Hepatocyte (in vitro differentiated cells): ENCODE measurements at regions not wholly inside any gene's neighbourhood (a gene's known extent, or its start where the extent isn't known, plus 50 kb on each side); places are given as distances from the start of the nearest gene placed in this dataset.

Source experiments
- DNase-seq: peaks from one replicate; pipeline ENCODE4 v3.0.0-alpha.2; 2016; ENCODE audit warnings: low spot score
- H2AFZ ChIP-seq: fragments of 200-600 bp; sonication (generic); 2 replicates; pipeline ENCODE4 v1.6.0; 2016; ENCODE audit warnings: antibody characterized with exemption, mild to moderate bottlenecking
- H3K27ac ChIP-seq: fragments of 200-600 bp; sonication (generic); 2 replicates; pipeline ENCODE4 v1.5.1; 2016; ENCODE audit warnings: mild to moderate bottlenecking
- H3K27me3 ChIP-seq: fragments of 200-600 bp; sonication (generic); 2 replicates; pipeline ENCODE4 v1.6.1; 2016
- H3K36me3 ChIP-seq: fragments of 200-600 bp; sonication (generic); replicated peaks from 2 replicates; pipeline ENCODE4 v1.5.1; 2016; ENCODE audit warnings: low read depth; ENCODE audit not compliant: insufficient read depth
- H3K4me1 ChIP-seq: fragments of 200-600 bp; sonication (generic); 2 replicates; pipeline ENCODE4 v1.5.1; 2016; ENCODE audit warnings: mild to moderate bottlenecking, moderate library complexity; ENCODE audit not compliant: insufficient read depth
- H3K4me2 ChIP-seq: fragments of 200-600 bp; sonication (generic); 2 replicates; pipeline ENCODE4 v1.6.0; 2016
- H3K4me3 ChIP-seq: fragments of 200-600 bp; sonication (generic); 2 replicates; pipeline ENCODE4 v1.5.1; 2016; ENCODE audit warnings: mild to moderate bottlenecking
- H3K79me2 ChIP-seq: fragments of 200-600 bp; sonication (generic); 2 replicates; pipeline ENCODE4 v1.6.0; 2017; ENCODE audit warnings: mild to moderate bottlenecking
- H3K9me2 ChIP-seq: fragments of 200-600 bp; sonication (generic); replicated peaks from 2 replicates; pipeline ENCODE4 v1.6.0; 2017; ENCODE audit warnings: mild to moderate bottlenecking; ENCODE audit not compliant: insufficient read depth
- H3K9me3 ChIP-seq: fragments of 200-600 bp; sonication (generic); 2 replicates; pipeline ENCODE4 v1.5.1; 2016; ENCODE audit warnings: low read depth, mild to moderate bottlenecking
- H4K20me1 ChIP-seq: fragments of 200-600 bp; sonication (generic); 2 replicates; pipeline ENCODE4 v1.6.0; 2016; ENCODE audit warnings: mild to moderate bottlenecking; ENCODE audit not compliant: insufficient read depth, poor library complexity, severe bottlenecking
- EZH2 ChIP-seq: fragments of 200-600 bp; sonication (generic); IDR thresholded peaks from 2 replicates; pipeline ENCODE4 v1.6.1; 2016; ENCODE audit warnings: antibody characterized with exemption, mild to moderate bottlenecking, borderline replicate concordance
- EZH2phosphoT487 ChIP-seq: fragments of 200-600 bp; sonication (generic); IDR thresholded peaks from one replicate; pipeline ENCODE4 v1.6.1; 2018; ENCODE audit warnings: antibody characterized with exemption, mild to moderate bottlenecking, low read depth, moderate library complexity; ENCODE audit not compliant: unreplicated experiment, severe bottlenecking
- WGBS: methylation state at CpG from one replicate; pipeline ENCODE4 v1.1.6; 2016; ENCODE audit warnings: low lambda C conversion rate; ENCODE audit errors: missing lambda C conversion rate; 5-methylcytosine and 5-hydroxymethylcytosine counted together
- TF ChIP-seq, protein P1 (sequence below): fragments of 200-600 bp; sonication (generic); IDR thresholded peaks from 2 replicates; pipeline ENCODE4 v1.5.1; 2016; ENCODE audit warnings: antibody characterized with exemption, mild to moderate bottlenecking; ENCODE audit not compliant: poor library complexity

DNA sequence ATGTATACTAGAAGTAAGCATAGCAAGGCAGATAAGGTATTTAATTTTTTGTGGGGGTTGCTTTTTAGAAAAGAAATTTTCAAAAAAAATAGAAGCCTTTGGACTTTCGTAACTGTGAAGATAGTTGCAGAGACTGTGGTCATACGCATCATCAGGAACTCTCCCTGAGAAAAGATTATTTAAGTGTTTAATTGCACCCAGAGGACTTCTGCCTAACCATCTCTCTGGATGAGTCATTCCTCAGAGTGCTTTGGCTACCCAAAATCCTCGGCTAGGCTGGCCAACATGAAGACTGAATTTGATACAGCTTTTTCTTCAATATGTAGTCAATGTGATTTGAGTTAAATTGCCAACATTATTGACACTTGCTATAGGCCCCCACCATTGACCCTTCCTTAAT lies 296.4 kb downstream of the TLR4 start:
- no peaks in the 10 kb centered on the region for H3K9me3 ChIP-seq
- H3K9me2 ChIP-seq = no peaks in the 10 kb centered on the region
- H3K27me3 ChIP-seq = no peaks in the 10 kb centered on the region
- H3K4me1 ChIP-seq = no peaks in the 10 kb centered on the region
- WGBS = 85% methylated on average over 3 of the region's 3 CpGs
- no peaks in the 10 kb centered on the region for H3K36me3 ChIP-seq
- no peak overlapping the region for H3K4me2 ChIP-seq
- DNase-seq = no peak
- H3K27ac ChIP-seq = no peak overlapping the region
- no peaks in the 10 kb centered on the region for H3K79me2 ChIP-seq
- TF ChIP-seq EZH2 = no peak
- TF ChIP-seq, protein P1, sequence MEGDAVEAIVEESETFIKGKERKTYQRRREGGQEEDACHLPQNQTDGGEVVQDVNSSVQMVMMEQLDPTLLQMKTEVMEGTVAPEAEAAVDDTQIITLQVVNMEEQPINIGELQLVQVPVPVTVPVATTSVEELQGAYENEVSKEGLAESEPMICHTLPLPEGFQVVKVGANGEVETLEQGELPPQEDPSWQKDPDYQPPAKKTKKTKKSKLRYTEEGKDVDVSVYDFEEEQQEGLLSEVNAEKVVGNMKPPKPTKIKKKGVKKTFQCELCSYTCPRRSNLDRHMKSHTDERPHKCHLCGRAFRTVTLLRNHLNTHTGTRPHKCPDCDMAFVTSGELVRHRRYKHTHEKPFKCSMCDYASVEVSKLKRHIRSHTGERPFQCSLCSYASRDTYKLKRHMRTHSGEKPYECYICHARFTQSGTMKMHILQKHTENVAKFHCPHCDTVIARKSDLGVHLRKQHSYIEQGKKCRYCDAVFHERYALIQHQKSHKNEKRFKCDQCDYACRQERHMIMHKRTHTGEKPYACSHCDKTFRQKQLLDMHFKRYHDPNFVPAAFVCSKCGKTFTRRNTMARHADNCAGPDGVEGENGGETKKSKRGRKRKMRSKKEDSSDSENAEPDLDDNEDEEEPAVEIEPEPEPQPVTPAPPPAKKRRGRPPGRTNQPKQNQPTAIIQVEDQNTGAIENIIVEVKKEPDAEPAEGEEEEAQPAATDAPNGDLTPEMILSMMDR = no peak
- TF ChIP-seq EZH2phosphoT487 = no peak
- no peak overlapping the region for H2AFZ ChIP-seq
- no peaks in the 10 kb centered on the region for H4K20me1 ChIP-seq
- no peak overlapping the region for H3K4me3 ChIP-seq

DNA sequence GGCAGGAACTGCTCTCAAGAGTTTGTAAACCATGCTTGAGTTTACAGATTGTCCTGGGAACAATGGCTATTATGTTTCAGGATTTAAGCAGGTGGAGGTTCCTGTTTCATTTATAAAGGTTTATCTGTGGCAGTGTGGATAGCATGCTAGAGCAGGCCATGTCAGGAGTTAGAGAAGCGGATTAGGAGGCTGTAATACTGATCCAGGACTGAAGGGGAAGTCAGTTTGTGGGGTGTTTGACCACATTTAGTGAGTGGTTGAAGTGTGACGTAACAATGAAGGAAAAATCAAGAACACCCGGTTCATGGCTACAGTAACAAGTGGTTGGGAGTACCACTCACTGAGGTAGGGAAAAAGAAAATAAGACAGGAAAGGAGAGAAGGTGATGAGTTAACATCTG lies 299.0 kb downstream of the TLR4 start:
- Histone ChIP-seq H3K27ac (no peak overlapping the region), H3K79me2 (no peaks in the 10 kb centered on the region), H3K9me3 (no peaks in the 10 kb centered on the region), H3K27me3 (no peaks in the 10 kb centered on the region), H3K4me1 (no peaks in the 10 kb centered on the region), H3K4me2 (no peak overlapping the region), H3K4me3 (no peak overlapping the region), H4K20me1 (no peaks in the 10 kb centered on the region), H2AFZ (no peak overlapping the region), H3K9me2 (no peaks in the 10 kb centered on the region), H3K36me3 (no peaks in the 10 kb centered on the region)
- 49% methylated on average over 3 of the region's 3 CpGs for WGBS
- no peak for DNase-seq
- TF ChIP-seq EZH2phosphoT487 (no peak), EZH2 (no peak)

DNA sequence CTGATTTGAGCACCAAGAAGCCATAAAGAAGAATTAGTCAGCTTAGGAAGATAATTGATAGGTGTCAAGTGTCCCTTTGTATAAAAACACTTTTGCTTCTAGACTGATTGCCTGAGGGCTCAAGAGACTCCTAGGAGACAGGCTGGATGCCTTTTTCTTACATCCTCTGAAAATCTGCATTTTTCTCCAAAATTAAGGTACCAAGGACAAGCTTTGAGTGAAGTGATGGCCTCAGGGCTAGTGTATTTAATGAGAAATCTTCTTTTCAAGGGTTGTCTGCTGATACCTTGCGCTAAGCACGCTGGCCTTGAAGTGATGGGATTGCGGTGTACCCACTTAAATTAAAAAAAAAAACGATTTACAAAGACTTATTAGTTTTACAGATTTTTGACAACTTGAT lies 304.0 kb downstream of the TLR4 start:
- WGBS = 72% methylated on average over 4 of the region's 4 CpGs
- Histone ChIP-seq H3K79me2 (no peaks in the 10 kb centered on the region), H3K4me2 (no peak overlapping the region), H2AFZ (no peak overlapping the region), H3K9me2 (no peaks in the 10 kb centered on the region), H3K27me3 (no peaks in the 10 kb centered on the region), H3K36me3 (no peaks in the 10 kb centered on the region), H3K4me1 (no peaks in the 10 kb centered on the region), H3K4me3 (no peak overlapping the region), H3K9me3 (no peaks in the 10 kb centered on the region), H3K27ac (no peak overlapping the region), H4K20me1 (no peaks in the 10 kb centered on the region)
- no peak for DNase-seq
- TF ChIP-seq EZH2phosphoT487 = no peak
- TF ChIP-seq, protein P1 = no peak
- no peak for TF ChIP-seq EZH2

DNA sequence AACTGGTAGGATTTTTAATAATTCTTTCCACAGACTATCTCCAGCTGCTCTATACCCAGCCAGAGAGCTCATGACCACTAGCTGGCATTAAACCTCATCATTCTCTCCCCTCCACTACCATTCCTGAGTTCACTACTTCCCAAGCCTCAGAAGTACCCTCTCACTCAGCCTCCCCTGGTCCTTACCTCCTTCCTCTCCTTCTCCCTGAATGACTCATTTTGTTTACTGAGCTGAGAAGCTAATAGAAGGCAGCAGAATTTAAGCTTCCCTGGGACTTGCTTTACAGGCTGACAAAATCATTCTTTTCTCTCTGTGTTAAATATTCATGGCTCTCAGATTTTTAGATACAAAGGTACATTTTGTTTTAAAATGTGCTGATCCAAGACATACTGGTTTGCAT lies 305.4 kb downstream of the TLR4 start:
- TF ChIP-seq EZH2phosphoT487 = no peak
- TF ChIP-seq, protein P1 = no peak
- TF ChIP-seq EZH2 = no peak
- no peak for DNase-seq
- H3K4me2 ChIP-seq = no peak overlapping the region
- H3K4me3 ChIP-seq = no peak overlapping the region
- H3K27ac ChIP-seq = no peak overlapping the region
- no peaks in the 10 kb centered on the region for H3K27me3 ChIP-seq
- no peaks in the 10 kb centered on the region for H3K36me3 ChIP-seq
- H3K79me2 ChIP-seq = no peaks in the 10 kb centered on the region
- H3K9me3 ChIP-seq = no peaks in the 10 kb centered on the region
- H3K4me1 ChIP-seq = no peaks in the 10 kb centered on the region
- H4K20me1 ChIP-seq = no peaks in the 10 kb centered on the region
- no peak overlapping the region for H2AFZ ChIP-seq
- H3K9me2 ChIP-seq = no peaks in the 10 kb centered on the region
